GM12878 (cell line): ENCODE measurements at regions not wholly inside any gene's neighbourhood (a gene's known extent, or its start where the extent isn't known, plus 50 kb on each side); places are given as distances from the start of the nearest gene placed in this dataset.

Source experiments
- ATAC-seq: fragments of 200-7000 bp; cut with Tn5 transposase; 3 replicates; pipeline ENCODE4 v1.9.1; 2020; ENCODE audit warnings: mild to moderate bottlenecking, moderate library complexity
- BruUV-seq: library from RNA; stranded (reverse); fragments of 400-500 nt; replicated peaks from 2 replicates; lab custom pipeline; 2021; lab: Mats Ljungman, UMichigan
- CTCF ChIA-PET: fragments of 300-600 bp; sonication (Branson Sonifier 250); formaldehyde crosslinking; extraction: SDS; loops from one replicate; lab custom pipeline; 2021; ENCODE audit warnings: inconsistent platforms; lab: Yijun Ruan, JAX
- POLR2A ChIA-PET: fragments of 350-600 bp; formaldehyde crosslinking; extraction: SDS; loops from one replicate; lab custom pipeline; 2021; ENCODE audit warnings: inconsistent platforms; lab: Charles Lee
- RAD21 ChIA-PET: fragments of 300-600 bp; sonication (Branson Sonifier 250); formaldehyde crosslinking; loops from one replicate; lab custom pipeline; 2023; ENCODE audit warnings: antibody characterized with exemption; ENCODE audit not compliant: unreplicated experiment; lab: Charles Lee
- SMC1A ChIA-PET: fragments of 300-600 bp; sonication (Branson Sonifier 250); formaldehyde crosslinking; loops from one replicate; lab custom pipeline; 2023; ENCODE audit not compliant: unreplicated experiment, uncharacterized antibody; lab: Charles Lee
- DNase-seq: peaks from one replicate; pipeline ENCODE4 v3.0.0-alpha.2; 2011; ENCODE audit warnings: low read depth, low spot score
- FAIRE-seq: peaks from 3 replicates; lab custom pipeline; 2011; peaks lifted over from hg19 to GRCh38; lab: Jason Lieb, UNC
- H2AFZ ChIP-seq: 2 replicates; pipeline ENCODE4 v1.6.0; 2011; ENCODE audit warnings: low read depth, low read length, control low read depth; ENCODE audit not compliant: control insufficient read depth
- H3K27ac ChIP-seq: 2 replicates; pipeline ENCODE4 v1.5.1; 2011; ENCODE audit warnings: control low read depth; ENCODE audit not compliant: control insufficient read depth, insufficient read depth
- H3K27me3 ChIP-seq, 2 experiments: replicated peaks in 1 of 2; 2 replicates each; pipeline versions ENCODE4 v1.6.0 to v1.6.1; 2011; ENCODE audit warnings: low read length in 1 of 2; ENCODE audit not compliant: control insufficient read depth in 2 of 2, insufficient read depth in 2 of 2
- H3K36me3 ChIP-seq, 2 experiments: 2 replicates each; pipeline ENCODE4 v1.5.1; 2011; ENCODE audit warnings: low read length in 1 of 2; ENCODE audit not compliant: control insufficient read depth in 2 of 2, insufficient read depth in 2 of 2
- H3K4me1 ChIP-seq: 2 replicates; pipeline ENCODE4 v1.6.1; 2011; ENCODE audit warnings: mild to moderate bottlenecking, low read length, moderate library complexity, mixed read lengths; ENCODE audit not compliant: control insufficient read depth, insufficient read depth
- H3K4me2 ChIP-seq: 2 replicates; pipeline ENCODE4 v1.6.0; 2011; ENCODE audit warnings: control low read depth; ENCODE audit not compliant: control insufficient read depth, insufficient read depth
- H3K4me3 ChIP-seq: fragments of 200-600 bp; sonication (generic); 2 replicates; pipeline ENCODE4 v1.5.1; 2016
- H3K79me2 ChIP-seq: 2 replicates; pipeline ENCODE4 v1.6.0; 2011; ENCODE audit warnings: low read length; ENCODE audit not compliant: control insufficient read depth, insufficient read depth
- H3K9ac ChIP-seq: 2 replicates; pipeline ENCODE4 v1.8.0; 2011; ENCODE audit warnings: low read length, control low read depth, mixed read lengths; ENCODE audit not compliant: control insufficient read depth, insufficient read depth
- H3K9me3 ChIP-seq: replicated peaks from 3 replicates; pipeline ENCODE4 v1.5.1; 2011; ENCODE audit warnings: mild to moderate bottlenecking, low read length; ENCODE audit not compliant: control insufficient read depth, insufficient read depth
- H4K20me1 ChIP-seq: 2 replicates; pipeline ENCODE4 v1.6.0; 2011; ENCODE audit not compliant: control insufficient read depth, insufficient read depth
- E2F8 ChIP-seq: fragments of 450-650 bp; IDR thresholded peaks from 2 replicates; pipeline ENCODE4 v1.6.1; 2018; ENCODE audit warnings: mild to moderate bottlenecking, low read depth, moderate library complexity; ENCODE audit not compliant: partially characterized antibody
- HDAC6 ChIP-seq: fragments of 200-600 bp; sonication (generic); IDR thresholded peaks from one replicate; pipeline ENCODE4 v1.8.0; 2017; ENCODE audit warnings: antibody characterized with exemption; ENCODE audit not compliant: unreplicated experiment
- NFYA ChIP-seq: IDR thresholded peaks from 2 replicates; pipeline ENCODE4 v1.6.1; 2011; ENCODE audit warnings: low read depth, mild to moderate bottlenecking, low read length, improper control_type of control experiment, borderline replicate concordance
- WGBS: methylation state at CpG from one replicate; pipeline ENCODE4 v1.1.6; 2016; ENCODE audit warnings: low lambda C conversion rate; ENCODE audit not compliant: insufficient replicate concordance, insufficient coverage; ENCODE audit errors: missing lambda C conversion rate; 5-methylcytosine and 5-hydroxymethylcytosine counted together
- in situ Hi-C: fragments of 300-500 bp; cut with MboI; formaldehyde crosslinking; loops from 9 replicates; pipeline ENCODE4 v1.14.3; 2018; ENCODE audit warnings: mixed read lengths
- intact Hi-C: fragments of 100-400 bp; cut with micrococcal nuclease; formaldehyde crosslinking; loops from one replicate; pipeline ENCODE4 v1.14.2; 2022; ENCODE audit not compliant: unreplicated experiment

- FAIRE-seq: no peak
Observed at GRCh38 chr11:31872076-31872443, 60.9 kb upstream of the PAX6 start.

More at GRCh38 chr11:31872076-31872443, 60.9 kb upstream of the PAX6 start:
- Histone ChIP-seq H3K9ac (no peak overlapping the region), H3K4me1 (no peaks in the 10 kb centered on the region), H3K79me2 (no peaks in the 10 kb centered on the region), H3K27ac (no peak overlapping the region), H3K27me3 (peaks cover 0 to 4% of the 10 kb centered on the region in 2 experiments; a peak in 3 of 4 replicates), H4K20me1 (no peaks in the 10 kb centered on the region), H3K4me2 (no peak overlapping the region), H3K4me3 (no peak overlapping the region), H3K9me3 (no peaks in the 10 kb centered on the region), H2AFZ (no peak overlapping the region), H3K36me3 (no peaks in the 10 kb centered on the region)
- intact Hi-C loops: loop anchor here (5.0 kb wide), 2 partner anchors 85 to 630 kb away; no protein-coding TSS in a partner anchor
- ChIA-PET RAD21 (interaction anchor here (0.8 to 3.3 kb wide), 6 partner anchors 86 to 765 kb away, joined by 3 to 11 read pairs (median 5); no protein-coding TSS in a partner anchor), CTCF (interaction anchor here (0.8 to 5.1 kb wide), 16 partner anchors 10 to 765 kb away, joined by 3 to 44 read pairs (median 4); no protein-coding TSS in a partner anchor), POLR2A (no interaction called here)
- BruUV-seq: no TSS peak
- 40% methylated on average over 3 of the region's 3 CpGs for WGBS
- no peak for DNase-seq
- in situ Hi-C loops: loop anchor here (5.0 to 25.0 kb wide), 2 partner anchors 475 to 760 kb away; no protein-coding TSS in a partner anchor
- no peak for TF ChIP-seq NFYA
- TF ChIP-seq E2F8: no peak
- no peak for TF ChIP-seq HDAC6
- TF ChIP-seq, all 136 proteins: peak for 0
- ATAC-seq: no peak; the same call in 2 of the 3 replicates
- SMC1A ChIA-PET: interaction anchor here (0.9 to 4.3 kb wide), 10 partner anchors 70 to 768 kb away, joined by 3 to 26 read pairs (median 4); no protein-coding TSS in a partner anchor
